ENCODE measurements at regions not wholly inside any gene's neighbourhood (a gene's known extent, or its start where the extent isn't known, plus 50 kb on each side); places are given as distances from the start of the nearest gene placed in this dataset.

GRCh38 chr6:98014442-98015201 is 731.6 kb upstream of the MMS22L start (continued):
- TF ChIP-seq, protein P1, sequence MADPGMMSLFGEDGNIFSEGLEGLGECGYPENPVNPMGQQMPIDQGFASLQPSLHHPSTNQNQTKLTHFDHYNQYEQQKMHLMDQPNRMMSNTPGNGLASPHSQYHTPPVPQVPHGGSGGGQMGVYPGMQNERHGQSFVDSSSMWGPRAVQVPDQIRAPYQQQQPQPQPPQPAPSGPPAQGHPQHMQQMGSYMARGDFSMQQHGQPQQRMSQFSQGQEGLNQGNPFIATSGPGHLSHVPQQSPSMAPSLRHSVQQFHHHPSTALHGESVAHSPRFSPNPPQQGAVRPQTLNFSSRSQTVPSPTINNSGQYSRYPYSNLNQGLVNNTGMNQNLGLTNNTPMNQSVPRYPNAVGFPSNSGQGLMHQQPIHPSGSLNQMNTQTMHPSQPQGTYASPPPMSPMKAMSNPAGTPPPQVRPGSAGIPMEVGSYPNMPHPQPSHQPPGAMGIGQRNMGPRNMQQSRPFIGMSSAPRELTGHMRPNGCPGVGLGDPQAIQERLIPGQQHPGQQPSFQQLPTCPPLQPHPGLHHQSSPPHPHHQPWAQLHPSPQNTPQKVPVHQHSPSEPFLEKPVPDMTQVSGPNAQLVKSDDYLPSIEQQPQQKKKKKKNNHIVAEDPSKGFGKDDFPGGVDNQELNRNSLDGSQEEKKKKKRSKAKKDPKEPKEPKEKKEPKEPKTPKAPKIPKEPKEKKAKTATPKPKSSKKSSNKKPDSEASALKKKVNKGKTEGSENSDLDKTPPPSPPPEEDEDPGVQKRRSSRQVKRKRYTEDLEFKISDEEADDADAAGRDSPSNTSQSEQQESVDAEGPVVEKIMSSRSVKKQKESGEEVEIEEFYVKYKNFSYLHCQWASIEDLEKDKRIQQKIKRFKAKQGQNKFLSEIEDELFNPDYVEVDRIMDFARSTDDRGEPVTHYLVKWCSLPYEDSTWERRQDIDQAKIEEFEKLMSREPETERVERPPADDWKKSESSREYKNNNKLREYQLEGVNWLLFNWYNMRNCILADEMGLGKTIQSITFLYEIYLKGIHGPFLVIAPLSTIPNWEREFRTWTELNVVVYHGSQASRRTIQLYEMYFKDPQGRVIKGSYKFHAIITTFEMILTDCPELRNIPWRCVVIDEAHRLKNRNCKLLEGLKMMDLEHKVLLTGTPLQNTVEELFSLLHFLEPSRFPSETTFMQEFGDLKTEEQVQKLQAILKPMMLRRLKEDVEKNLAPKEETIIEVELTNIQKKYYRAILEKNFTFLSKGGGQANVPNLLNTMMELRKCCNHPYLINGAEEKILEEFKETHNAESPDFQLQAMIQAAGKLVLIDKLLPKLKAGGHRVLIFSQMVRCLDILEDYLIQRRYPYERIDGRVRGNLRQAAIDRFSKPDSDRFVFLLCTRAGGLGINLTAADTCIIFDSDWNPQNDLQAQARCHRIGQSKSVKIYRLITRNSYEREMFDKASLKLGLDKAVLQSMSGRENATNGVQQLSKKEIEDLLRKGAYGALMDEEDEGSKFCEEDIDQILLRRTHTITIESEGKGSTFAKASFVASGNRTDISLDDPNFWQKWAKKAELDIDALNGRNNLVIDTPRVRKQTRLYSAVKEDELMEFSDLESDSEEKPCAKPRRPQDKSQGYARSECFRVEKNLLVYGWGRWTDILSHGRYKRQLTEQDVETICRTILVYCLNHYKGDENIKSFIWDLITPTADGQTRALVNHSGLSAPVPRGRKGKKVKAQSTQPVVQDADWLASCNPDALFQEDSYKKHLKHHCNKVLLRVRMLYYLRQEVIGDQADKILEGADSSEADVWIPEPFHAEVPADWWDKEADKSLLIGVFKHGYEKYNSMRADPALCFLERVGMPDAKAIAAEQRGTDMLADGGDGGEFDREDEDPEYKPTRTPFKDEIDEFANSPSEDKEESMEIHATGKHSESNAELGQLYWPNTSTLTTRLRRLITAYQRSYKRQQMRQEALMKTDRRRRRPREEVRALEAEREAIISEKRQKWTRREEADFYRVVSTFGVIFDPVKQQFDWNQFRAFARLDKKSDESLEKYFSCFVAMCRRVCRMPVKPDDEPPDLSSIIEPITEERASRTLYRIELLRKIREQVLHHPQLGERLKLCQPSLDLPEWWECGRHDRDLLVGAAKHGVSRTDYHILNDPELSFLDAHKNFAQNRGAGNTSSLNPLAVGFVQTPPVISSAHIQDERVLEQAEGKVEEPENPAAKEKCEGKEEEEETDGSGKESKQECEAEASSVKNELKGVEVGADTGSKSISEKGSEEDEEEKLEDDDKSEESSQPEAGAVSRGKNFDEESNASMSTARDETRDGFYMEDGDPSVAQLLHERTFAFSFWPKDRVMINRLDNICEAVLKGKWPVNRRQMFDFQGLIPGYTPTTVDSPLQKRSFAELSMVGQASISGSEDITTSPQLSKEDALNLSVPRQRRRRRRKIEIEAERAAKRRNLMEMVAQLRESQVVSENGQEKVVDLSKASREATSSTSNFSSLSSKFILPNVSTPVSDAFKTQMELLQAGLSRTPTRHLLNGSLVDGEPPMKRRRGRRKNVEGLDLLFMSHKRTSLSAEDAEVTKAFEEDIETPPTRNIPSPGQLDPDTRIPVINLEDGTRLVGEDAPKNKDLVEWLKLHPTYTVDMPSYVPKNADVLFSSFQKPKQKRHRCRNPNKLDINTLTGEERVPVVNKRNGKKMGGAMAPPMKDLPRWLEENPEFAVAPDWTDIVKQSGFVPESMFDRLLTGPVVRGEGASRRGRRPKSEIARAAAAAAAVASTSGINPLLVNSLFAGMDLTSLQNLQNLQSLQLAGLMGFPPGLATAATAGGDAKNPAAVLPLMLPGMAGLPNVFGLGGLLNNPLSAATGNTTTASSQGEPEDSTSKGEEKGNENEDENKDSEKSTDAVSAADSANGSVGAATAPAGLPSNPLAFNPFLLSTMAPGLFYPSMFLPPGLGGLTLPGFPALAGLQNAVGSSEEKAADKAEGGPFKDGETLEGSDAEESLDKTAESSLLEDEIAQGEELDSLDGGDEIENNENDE (IDR thresholded peaks at IDR 0.05; ENCODE audit: insufficient replicate concordance, low read length): no peak
- TF ChIP-seq JUN (IDR thresholded peaks at IDR 0.05; ENCODE audit: low read depth, low read length) (no peak), CBX5 (IDR thresholded peaks at IDR 0.05; ENCODE audit: low read depth, low read length) (no peak), RAD21 (IDR thresholded peaks at IDR 0.05 in 1 of 2, conservative IDR thresholded peaks at IDR 0.05 in 1 of 2; ENCODE audit: low read depth in 2 of 2, low read length in 2 of 2) (no peak), ATF3 (IDR thresholded peaks at IDR 0.05; ENCODE audit: insufficient read depth, low read depth, low read length) (no peak), CTBP2 (IDR thresholded peaks at IDR 0.05; ENCODE audit: borderline replicate concordance, insufficient read depth, insufficient read length, low read length) (no peak), CHD1 (IDR thresholded peaks at IDR 0.05; ENCODE audit: low read depth, low read length) (no peak), TAF1 (IDR thresholded peaks at IDR 0.05; ENCODE audit: low read depth, low read length) (no peak)
- TF ChIP-seq, protein P2, sequence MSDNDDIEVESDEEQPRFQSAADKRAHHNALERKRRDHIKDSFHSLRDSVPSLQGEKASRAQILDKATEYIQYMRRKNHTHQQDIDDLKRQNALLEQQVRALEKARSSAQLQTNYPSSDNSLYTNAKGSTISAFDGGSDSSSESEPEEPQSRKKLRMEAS (IDR thresholded peaks at IDR 0.05): no peak
